ENCODE measurements at regions not wholly inside any gene's neighbourhood (a gene's known extent, or its start where the extent isn't known, plus 50 kb on each side); places are given as distances from the start of the nearest gene placed in this dataset.
"Not testable (repeated sequence)": the region's sequence is repeated elsewhere in the genome, so short reads cannot be mapped to it uniquely, and the experiment has no call there.

DNA sequence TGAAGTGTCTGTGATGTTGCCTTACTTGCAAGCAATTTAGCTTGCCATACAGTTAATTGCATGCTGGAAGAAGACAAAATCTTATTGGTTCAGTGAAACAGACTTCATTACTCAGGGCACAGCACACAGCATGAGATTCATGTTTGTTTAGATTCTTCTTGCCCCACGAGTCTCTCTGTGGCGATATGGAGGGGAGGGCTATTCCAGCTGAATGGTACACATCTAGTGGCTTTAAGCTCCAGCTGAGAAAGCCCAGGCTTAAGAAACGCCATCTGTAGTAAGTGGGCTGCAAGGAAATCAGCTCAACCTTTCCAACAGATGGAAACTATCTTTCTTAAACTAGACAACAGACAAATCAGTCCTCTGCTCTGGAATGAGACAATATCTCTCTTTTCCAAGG is 1022.0 kb downstream of the NCAM2 start:
- DNase-seq (ENCODE audit: low spot score) = no peak

DNA sequence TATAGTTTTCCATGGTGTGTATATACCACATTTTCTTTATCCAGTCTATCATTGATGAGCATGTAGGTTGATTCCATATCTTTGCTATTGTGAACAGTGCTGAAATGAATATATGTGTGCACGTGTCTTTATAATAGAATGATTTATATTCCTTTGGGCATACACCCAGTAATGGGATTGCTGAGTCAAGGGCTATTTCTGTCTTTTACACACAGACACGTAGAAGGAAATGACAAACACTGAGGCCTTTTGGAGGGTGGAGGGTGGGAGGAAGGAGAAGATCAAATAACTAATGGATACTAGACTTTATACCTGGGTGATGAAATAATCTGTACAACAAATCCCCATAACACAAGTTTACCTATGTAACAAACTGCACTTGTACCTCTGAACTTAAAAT is 1025.7 kb downstream of the NCAM2 start:
- DNase-seq (ENCODE audit: low spot score) = not testable (repeated sequence)

DNA sequence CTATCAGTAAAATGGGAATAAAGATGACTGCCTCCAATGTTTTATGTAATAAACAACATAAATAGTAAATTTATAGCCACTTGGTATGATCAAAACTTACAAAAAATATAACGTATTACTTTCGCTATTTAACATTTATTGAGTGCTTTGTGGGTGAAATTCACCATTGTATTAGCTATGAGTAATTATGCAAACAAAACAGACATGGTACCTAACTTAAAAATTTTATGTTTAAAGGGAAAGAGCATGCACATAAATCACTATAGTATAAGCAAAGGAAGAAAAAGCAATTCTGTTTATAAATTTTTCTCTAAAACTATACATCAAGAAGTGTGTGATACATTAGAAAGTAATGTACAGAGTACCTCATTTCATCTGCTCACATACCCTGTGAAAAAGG is 1046.2 kb downstream of the NCAM2 start:
- DNase-seq (ENCODE audit: low spot score) = no peak

DNA sequence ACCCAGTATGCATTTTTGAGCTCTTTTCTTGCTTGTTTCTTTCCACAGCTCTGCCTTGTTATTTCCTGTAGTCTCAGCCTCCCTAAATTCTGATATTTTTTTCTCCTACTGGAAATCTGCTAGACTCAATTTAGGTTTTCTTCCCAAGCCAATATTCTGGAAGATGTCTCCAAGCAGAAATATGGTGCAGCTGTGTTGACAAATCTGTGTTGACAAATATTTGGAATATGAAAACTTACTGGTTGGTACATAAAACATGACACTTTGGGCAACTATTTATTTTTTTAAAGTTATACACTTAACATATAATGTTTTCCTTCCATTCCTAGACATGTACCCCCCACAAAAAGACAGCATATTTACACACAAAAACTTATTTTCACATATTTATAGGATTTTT is 1048.4 kb downstream of the NCAM2 start:
- no peak for DNase-seq (ENCODE audit: low spot score)

DNA sequence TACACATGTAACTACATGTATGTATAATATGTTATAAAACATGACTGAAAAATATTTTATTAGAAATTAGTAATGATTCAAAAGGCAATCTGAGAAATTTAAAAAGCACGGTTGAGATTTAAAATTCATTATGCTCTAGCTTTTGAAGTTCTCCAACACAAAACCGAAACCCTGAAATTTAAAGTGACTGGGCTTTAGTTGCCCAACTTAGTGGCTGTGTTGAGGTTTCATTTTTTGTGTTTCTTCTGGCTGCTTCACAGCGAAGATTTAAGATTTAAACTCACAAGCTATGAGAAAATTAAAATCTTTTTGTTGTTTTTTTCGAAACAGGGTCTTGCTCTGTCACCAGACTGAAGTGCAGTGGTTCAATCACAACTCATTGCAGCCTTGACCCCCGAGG is 1058.7 kb downstream of the NCAM2 start:
- DNase-seq (ENCODE audit: low spot score) = no peak

DNA sequence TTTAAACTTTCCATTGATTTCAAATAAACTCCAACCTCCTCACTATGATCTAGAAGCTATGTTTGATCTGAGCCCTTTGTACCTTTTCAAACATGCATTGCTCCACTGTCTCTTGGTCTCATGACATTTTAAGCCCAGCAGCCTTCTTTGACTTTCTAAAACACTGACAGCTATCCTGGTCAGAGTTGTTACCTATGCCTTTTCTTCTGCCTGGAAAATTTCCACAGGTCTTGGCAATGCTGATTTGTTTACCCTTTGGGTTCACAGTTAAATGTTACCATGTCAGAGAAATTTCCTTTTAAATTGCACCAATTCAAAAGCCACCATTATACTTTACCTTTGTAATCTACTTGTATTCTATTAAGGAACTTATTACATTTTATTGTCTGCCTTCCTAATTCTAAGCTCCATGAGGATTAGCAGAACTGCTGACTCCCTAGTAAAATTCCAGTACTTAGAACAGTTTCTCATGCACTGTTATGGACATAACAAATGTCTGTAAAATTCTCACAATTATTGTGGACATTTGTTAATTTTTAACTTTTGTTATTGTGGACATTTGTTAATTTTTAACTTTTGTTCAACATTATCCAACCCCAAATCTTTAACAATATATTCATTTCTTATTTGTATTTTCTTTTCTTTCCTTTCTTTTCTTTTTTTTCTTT is 1064.4 kb downstream of the NCAM2 start:
- DNase-seq (ENCODE audit: low spot score) = no peak

DNA sequence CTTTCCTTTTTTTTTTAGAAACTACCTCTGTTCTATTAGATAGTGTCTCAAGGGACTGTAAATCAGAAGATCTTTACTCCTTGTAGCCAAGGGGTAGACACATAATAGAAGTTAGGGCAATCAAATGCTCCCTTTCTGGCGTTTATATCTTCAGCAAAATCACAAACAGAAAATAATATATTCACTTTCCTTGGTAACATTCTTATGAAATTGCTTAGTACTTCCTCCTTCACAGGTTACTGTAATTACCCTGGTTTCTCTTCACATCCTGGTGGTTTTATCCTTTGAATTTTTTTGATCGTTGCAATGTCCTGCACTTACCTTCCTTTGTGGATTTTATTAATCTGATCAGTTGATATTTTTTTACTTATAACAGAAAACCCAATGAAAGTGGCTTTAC is 1064.9 kb downstream of the NCAM2 start:
- DNase-seq (ENCODE audit: low spot score) = no peak

DNA sequence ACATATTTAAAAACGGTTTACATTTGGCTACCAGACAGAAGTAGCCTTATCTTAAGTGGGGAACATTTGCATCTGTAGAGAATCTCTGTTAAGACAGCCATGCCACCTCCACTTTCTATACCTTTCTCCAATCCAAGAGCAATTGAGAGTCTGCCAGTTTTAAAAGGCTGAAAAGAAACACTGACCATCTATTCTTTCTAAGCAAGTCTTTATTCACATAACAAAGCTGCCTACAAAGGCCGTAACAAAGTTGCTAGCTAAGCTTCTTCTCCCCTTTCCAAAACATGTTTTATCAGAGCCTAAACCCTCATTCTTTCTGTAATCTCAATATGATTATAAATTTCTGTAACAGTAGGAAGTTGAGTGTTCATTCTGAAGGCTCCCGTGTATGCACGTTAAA is 1078.3 kb downstream of the NCAM2 start:
- DNase-seq (ENCODE audit: low spot score) = no peak

DNA sequence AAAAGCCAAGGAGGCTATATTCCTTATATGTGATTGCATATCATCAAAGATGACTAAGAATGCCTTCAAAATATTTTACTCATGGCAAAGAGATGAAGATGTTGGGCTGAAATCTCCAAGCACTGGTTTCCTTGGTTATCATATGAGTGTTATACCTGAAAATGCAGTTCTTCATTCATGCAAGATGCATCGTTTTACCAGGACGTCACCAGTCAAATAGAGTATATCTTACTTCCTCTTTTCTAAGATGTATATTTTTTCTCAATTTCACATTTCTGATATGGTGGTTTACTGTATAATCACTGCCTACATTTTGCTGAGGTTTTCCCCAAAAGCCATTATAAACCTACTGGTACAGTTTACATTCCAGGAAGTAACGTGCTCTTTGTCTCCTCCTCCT is 1085.7 kb downstream of the NCAM2 start:
- no peak for DNase-seq (ENCODE audit: low spot score)

DNA sequence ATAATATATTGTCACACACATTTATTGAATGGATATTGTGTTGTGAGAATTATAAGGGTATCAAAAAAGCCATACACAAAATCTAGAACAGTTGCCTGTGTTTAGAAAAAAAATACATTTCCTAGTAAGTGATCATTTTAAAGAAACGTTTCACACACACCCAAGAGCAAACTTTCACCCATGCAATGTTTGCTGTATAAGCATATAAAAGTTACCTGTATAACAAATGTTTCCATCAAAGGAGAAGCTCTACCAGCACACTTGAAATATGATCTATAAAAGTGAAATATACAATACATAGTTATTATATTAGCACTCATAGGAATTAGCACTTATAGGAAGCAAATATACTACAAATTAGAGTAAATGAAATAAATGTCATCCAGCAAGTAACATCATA is 1098.1 kb downstream of the NCAM2 start:
- DNase-seq (ENCODE audit: low spot score) = no peak

DNA sequence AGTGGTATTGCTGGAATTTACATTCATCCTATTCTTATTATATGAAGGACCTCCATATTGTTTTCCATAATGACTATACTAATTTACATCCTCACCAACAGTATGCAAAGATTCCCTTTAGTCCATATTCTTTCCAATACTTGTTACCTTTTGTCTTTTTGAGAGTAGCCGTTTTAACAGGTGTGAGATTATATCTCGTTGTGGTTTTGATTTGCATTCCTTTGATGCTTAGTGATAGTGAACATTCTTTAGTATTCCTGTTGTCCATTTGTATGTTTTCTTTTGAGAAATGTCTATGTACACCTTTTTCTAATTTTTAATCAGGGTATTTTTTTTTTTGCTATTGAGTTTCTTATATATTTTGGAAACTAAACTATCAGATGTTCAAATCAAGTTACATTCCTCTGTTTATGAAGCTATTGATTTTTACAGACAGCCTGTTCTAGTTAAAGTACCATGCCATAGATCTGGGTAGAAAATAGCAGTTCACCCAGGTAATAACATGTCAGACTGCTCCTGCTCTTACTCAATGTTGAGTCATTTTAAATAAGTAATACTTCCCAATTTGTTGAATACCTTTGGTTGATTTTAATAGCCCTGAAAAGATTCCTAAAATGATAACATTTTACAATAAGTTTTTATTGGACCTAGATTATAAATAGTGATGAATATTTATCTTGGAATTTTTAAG is 1108.7 kb downstream of the NCAM2 start:
- DNase-seq (ENCODE audit: low spot score) = no peak

DNA sequence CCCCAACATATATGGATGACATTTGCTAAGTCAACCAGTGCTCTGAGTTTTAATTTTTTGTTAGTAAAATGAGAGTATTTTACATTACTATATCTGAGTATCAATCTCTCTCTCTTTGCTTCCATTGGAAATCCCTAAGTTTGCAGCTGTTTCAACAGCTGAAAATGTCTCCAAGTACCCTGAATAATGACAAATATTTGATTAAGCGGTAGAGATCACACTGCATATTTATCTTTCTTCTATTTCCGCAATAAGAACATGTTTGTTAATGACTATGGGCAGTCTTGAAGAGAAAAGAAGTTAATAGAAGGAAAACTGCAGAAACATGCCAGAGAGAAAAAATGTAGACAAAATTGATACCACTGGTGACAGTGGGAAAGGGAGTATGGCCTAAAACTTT is 1117.5 kb downstream of the NCAM2 start:
- no peak for DNase-seq (ENCODE audit: low spot score)

DNA sequence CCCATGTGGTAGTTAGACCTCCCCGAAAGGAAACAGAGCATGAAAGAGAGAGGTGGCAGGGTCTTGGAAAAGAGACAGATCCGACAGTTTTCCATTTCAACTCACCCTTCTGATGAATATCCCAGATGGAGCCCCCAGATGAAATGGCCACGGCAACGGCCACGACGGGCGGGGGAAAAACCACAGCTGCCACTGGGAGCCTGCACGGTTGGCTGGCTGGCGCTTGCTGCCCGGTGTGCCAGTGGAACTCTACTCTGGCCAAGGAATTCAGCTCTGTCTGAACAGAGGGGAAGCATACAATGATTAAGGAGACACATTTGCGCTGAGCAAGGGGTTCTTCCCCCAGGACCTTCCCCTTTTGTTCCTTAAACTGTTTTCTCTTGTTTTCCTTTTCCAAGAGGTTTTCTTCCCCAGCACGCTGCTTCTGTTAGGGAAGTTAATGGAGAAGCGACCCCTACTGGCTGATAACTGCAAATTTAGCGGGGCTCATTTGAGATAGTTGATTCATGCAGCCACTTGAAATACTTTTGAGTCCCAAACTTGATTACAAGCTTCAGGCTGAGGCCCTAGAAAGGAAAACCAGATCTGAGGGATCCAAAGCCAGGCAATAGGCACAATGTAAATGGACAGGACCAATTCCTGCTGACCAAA is 1122.5 kb downstream of the NCAM2 start:
- DNase-seq (ENCODE audit: low spot score) = no peak

DNA sequence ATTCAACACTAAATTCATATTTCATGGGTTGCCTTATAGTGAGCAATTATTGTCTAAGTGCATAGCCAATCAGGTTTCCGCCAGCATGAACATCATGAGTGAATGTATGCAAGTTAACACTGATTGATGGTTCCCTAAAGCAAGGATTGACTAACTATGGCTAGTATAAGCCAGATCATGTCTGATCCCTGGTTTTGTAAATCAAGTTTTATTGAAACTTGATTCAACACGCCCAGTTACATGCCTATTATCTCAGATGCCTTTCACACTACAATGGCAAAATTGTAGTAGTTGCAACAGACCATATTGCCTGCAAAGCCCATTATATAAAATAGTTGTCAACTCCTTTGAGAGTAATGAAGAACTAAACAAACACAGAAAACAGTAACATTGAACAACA is 1127.4 kb downstream of the NCAM2 start:
- DNase-seq (ENCODE audit: low spot score) = no peak

DNA sequence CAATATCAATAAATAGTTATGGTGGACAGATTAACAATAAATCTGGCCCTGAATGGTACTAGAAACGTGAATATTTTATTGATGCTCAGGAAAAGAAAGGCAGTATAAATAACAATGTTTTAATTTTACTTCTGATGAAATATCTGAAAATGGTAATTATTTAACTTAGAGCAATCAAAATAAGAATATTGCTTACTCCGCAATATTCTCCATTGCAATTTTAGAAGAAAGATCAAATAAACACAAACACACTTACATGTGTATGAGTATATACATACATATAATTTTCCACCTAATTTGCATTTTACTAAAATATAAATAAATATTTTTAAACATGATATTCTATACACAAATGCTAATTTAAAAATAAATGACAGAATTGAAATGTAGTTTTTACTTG is 1130.5 kb downstream of the NCAM2 start:
- no peak for DNase-seq (ENCODE audit: low spot score)

DNA sequence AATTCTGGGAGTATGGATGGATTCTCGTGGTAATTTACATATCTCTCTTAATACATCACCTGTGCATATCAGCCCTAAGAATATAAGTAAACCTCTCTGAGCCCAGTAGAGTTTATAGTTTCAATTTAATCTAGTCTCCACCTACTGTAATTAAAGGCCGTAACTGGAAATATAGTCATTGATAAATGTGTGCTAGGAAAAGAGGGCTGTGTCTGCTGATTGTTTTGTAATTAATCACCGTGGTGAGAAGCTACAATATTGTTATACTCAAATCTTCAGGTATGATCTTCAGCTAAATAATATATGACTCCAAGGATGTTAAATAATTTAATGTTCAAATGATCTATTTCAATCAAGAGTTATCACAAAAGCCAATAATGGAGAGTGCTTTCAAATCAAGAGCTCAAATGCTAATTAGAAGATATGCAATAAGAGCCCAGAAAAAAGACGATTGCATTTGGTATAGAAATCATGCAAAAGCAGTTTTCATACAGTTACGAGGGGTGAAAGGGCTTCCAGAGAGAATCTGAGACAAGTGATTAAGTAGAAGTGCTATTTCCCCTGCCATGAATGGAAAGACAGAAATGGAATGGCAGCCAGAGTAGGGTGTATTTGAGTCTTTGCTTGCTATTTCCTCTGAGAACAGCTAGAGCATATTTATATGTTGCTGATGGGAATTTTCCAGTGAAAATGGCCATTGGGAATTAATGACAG is 1134.3 kb downstream of the NCAM2 start:
- DNase-seq (ENCODE audit: low spot score) = no peak

DNA sequence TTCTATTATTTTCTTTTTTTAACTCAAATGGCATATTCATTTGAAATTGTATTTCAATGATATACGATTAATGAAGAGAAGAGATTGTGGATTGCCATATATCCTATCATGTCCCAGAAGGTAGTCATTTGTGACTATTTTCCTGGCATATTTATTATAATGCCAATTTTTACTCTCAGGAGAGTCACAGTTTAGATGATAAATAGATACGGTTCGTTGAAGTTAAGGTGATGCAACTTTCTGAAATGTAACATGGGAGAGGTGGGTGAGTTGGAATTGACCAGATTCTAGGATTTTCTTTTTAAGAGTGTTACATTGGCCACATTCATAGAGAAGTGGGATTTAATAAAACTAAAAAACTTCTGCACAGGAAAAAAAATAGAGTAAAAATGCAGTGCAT is 1138.5 kb downstream of the NCAM2 start:
- no peak for DNase-seq (ENCODE audit: low spot score)

DNA sequence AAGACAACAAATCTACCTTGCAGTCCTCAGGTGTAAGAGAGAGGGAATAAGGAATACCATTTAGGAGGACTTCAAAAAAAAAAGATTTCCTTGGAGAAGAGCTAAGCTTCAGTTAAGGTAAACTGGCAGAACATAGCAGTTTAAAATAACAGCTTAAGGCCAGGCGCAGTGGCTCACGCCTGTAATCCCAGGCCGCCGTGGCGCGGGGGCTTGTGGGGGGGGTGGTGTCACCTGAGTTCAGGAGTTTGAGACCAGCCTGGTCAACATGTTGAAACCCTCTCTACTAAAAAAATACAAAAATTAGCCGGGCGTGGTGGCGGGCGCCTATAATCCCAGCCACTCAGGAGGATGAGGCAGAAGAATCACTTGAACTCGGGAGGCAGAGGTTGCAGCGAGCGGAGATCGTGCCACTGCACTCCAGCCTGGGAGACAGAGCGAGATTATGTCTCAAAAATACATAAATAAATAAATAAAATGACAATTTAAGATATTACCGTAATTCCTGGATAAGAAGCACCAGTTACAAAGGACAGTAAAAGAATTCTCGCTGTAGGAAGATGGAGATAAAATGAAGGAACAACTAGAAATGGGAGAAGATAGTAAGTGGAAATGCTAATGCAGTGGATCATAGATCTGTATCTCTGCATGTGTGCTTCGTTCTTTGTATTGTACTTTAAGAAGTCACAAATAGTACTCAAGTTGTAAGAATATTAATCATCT is 1140.2 kb downstream of the NCAM2 start:
- no peak for DNase-seq (ENCODE audit: low spot score)

DNA sequence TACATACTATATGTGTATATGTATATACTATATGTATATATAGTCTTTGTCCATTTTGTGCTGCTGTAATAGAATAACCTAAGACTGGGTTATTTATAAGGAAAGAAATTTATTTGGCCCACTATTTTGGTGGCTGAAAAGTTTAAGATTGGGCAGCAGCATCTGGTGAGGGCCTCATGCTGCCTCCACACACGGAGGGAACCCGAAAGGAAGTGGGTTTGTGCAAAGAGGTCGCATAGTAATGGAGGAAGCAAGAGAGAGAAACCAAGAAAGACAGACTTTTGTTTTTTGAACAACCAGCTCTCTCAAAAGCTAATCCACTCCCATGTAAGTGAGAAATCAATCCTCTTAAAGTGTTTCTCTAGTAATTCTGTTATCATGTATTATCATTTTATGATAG is 1147.3 kb downstream of the NCAM2 start:
- DNase-seq (ENCODE audit: low spot score) = no peak

DNA sequence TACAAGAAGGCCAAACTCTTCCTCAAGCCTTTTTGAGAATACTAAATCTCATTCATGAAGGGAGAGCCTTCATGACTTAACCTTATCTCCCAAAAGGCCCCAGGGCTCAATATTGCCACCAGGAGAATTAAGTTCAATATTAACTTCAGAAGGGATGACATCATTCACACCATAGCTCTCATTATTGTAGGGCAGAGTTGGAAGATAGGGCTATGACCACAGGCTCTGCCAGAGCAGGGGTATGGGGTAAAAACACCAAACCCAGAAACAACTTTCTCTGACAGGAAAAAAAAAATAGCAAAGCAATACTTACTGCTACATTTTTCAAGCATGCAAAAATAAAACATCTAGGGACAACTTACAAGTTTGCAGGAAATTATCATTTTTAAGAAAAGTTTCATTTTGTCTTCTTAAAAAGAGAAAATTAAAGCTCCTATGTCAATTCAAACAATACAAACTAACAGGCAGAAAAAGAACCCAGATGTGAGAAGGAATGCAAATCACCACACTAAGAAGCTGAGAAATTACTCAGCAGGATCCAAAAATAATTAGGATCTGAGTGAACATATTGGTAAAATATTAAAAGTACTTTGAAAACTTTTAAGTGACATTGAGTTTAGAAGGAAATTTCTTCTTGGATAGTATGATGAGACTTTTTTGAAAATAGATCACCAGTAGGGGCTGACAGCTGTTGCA is 1156.5 kb downstream of the NCAM2 start:
- DNase-seq (ENCODE audit: low spot score) = no peak

DNA sequence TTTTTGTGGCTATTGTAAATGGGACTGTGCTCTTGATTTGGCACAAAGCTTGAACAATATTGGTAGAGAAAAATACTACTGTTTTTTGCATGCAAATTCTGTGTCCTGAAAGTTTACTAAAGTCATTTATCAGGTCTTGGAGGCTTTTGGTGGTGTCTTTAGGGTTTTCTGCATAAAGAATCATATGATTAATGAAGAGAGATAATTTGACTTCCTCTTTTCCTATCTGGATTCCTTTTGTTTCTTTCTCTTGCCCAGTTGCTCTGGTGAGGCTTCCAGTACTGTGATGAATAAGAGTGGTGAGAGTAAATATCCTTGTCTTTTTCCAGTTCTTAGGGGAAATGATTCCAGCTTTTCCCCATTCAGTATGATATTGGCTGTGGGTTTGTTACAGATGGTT is 1166.7 kb downstream of the NCAM2 start:
- no peak for DNase-seq (ENCODE audit: low spot score)

DNA sequence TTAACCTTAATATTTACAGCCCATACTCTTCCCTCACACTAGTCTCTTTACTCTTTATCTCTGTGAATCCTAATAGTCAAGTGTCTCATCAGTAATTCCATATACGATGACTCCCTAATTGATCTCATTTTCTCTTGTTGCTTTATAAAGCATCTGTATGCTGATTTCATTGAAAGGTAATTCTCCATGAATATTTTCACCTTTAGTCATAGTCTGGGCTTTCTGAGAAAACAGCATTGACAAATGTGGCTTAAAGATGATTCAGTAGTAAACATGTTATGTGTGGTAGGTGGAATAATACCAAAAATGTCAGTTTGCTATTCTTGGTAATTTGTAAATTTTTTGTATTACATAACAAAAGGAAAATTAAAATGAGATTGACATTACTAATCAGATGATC is 1176.5 kb downstream of the NCAM2 start:
- DNase-seq (ENCODE audit: low spot score) = no peak
